Right atrium auricular region (tissue), 2 donors: ENCODE measurements at regions not wholly inside any gene's neighbourhood (a gene's known extent, or its start where the extent isn't known, plus 50 kb on each side); places are given as distances from the start of the nearest gene placed in this dataset.
A peak's percentile ranks its signal among the peaks of the same experiment; 100 is the strongest.

Experiments
- DNase-seq: peaks from one replicate; pipeline ENCODE4 v3.0.0-alpha.2; 2019; ENCODE audit warnings: low spot score
- H3K27ac ChIP-seq, 2 donors: fragments of 200-600 bp; sonication (generic); 1 replicate in 1 of 2; 2 replicates in 1 of 2; pipeline ENCODE4 v1.5.1; 2016 to 2019
- H3K27me3 ChIP-seq, 2 donors: fragments of 200-600 bp; sonication (generic); one replicate each; pipeline versions ENCODE4 v1.5.1 to v1.6.0; 2017 to 2019
- H3K36me3 ChIP-seq: fragments of 200-600 bp; sonication (generic); one replicate; pipeline ENCODE4 v1.5.1; 2016
- H3K4me1 ChIP-seq, 2 donors: fragments of 200-600 bp; sonication (generic); one replicate each; pipeline versions ENCODE4 v1.5.1 to v1.6.0; 2017 to 2019
- H3K4me3 ChIP-seq, 2 donors: fragments of 200-600 bp; sonication (generic); 1 replicate in 1 of 2; 2 replicates in 1 of 2; pipeline ENCODE4 v1.5.1; 2017 to 2019; ENCODE audit warnings: mild to moderate bottlenecking in 1 of 2, moderate library complexity in 1 of 2
- H3K9me3 ChIP-seq, 2 donors: fragments of 200-600 bp; sonication (generic); one replicate each; pipeline ENCODE4 v1.5.1; 2019
- TF ChIP-seq, protein P1 (sequence below), 2 donors: fragments of 200-600 bp; sonication (generic); IDR thresholded peaks; one replicate each; pipeline ENCODE4 v1.5.1; 2019; ENCODE audit warnings: antibody characterized with exemption in 2 of 2

DNA sequence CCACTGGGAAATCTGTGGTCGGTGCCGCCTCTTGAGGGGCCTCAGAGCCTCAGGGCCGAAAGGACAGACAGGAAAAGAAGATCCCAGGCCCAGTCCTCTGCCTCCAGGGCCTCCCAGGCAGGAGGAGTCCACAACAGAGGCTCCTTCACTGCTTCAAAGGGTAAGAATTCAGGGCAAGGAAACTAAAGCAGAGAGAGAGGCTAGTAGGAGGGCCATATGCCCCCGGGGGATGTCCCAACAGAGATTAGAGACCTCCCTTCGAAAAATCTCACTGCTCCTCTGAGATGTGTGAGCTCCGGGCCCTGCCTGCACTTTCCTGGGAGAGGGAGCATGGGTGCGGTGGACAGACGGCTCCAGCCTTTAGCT is 465.9 kb downstream of the NPHP4 start:
- TF ChIP-seq, protein P1, sequence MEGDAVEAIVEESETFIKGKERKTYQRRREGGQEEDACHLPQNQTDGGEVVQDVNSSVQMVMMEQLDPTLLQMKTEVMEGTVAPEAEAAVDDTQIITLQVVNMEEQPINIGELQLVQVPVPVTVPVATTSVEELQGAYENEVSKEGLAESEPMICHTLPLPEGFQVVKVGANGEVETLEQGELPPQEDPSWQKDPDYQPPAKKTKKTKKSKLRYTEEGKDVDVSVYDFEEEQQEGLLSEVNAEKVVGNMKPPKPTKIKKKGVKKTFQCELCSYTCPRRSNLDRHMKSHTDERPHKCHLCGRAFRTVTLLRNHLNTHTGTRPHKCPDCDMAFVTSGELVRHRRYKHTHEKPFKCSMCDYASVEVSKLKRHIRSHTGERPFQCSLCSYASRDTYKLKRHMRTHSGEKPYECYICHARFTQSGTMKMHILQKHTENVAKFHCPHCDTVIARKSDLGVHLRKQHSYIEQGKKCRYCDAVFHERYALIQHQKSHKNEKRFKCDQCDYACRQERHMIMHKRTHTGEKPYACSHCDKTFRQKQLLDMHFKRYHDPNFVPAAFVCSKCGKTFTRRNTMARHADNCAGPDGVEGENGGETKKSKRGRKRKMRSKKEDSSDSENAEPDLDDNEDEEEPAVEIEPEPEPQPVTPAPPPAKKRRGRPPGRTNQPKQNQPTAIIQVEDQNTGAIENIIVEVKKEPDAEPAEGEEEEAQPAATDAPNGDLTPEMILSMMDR (IDR thresholded peaks at IDR 0.05) = no peak
- DNase-seq = peak; percentile 26
- Histone ChIP-seq H3K36me3 (no peaks in the 10 kb centered on the region), H3K4me3 (no peak overlapping the region), H3K9me3 (peaks cover 0 to 14% of the 10 kb centered on the region in 2 donors), H3K4me1 (no peaks in the 10 kb centered on the region), H3K27me3 (no peaks in the 10 kb centered on the region), H3K27ac (no peak overlapping the region)

DNA sequence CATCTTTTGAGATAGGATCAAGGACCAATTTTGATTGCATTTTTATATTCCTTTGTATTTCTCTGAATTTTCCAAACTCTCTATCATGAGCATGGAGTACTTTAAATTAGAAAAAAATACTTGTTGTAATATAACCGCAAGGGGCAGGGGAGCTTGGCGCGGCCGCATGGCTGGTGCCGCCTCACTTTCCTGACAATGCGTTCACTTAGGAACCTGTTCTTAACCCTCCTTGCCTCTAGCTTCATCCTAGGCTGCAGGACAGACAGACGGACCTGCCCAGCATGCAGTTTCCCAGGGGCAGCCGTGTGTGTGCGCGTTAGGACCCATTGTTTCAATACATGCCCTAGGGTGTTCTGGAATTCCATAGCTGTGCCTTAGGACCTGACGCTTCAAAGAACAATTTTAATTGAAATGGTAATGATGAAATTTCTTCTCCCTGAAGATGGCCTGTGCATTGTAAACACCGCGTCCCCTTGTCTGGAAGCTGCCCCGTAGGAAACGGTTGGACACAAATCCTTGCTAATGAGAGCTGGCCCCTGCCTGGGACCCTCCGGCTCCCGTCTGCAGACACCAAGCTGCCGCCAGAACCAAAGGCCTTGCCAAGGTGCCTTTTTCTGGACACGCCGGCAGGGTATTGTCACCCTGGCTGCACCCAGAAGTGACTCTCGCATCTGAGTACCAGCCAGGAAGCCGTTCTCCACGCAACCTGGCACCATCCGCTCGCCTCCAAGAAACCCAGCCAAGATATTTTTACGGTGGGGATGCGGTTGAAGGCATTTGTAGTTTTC is 466.4 kb downstream of the NPHP4 start:
- Histone ChIP-seq H3K27ac (no peak overlapping the region), H3K4me3 (no peak overlapping the region), H3K4me1 (no peaks in the 10 kb centered on the region), H3K27me3 (no peaks in the 10 kb centered on the region), H3K36me3 (no peaks in the 10 kb centered on the region), H3K9me3 (peaks cover 0 to 14% of the 10 kb centered on the region in 2 donors)
- DNase-seq = peak; percentile 44
- TF ChIP-seq, protein P1 (IDR thresholded peaks at IDR 0.05) = no peak

DNA sequence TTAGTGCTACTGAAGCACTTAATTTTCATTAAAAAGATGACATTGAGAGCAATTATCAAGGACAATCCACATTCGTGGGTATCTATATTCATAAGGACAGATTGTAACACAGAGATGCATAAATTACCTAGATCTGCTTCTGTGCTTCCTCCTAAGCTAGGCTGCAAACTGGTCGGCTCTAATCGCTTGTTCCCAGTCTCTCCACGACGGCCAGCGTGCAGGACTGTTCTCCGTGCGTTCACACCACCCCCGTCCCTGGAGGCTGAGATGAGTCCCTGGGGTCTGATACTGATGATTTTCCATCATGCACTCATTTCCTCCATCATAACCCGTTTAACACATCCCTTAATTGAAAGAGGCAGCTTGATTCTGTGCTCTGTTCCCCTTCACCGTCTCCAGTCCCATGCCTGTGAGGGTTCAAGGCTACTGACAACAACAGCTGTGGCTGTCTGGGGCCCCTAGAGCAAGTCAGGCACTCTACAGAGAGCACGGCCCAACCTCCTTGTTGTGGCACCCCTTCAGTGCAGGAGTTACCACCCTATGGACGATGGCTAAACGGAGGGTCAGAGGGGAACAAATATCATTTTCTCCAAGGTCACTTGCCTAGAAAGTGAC is 469.6 kb downstream of the NPHP4 start:
- DNase-seq = peak; percentile 44
- no peak overlapping the region for H3K27ac ChIP-seq
- TF ChIP-seq, protein P1 (IDR thresholded peaks at IDR 0.05) = no peak
- no peaks in the 10 kb centered on the region for H3K4me1 ChIP-seq
- no peak overlapping the region for H3K4me3 ChIP-seq
- no peaks in the 10 kb centered on the region for H3K9me3 ChIP-seq
- no peaks in the 10 kb centered on the region for H3K27me3 ChIP-seq
- no peaks in the 10 kb centered on the region for H3K36me3 ChIP-seq

DNA sequence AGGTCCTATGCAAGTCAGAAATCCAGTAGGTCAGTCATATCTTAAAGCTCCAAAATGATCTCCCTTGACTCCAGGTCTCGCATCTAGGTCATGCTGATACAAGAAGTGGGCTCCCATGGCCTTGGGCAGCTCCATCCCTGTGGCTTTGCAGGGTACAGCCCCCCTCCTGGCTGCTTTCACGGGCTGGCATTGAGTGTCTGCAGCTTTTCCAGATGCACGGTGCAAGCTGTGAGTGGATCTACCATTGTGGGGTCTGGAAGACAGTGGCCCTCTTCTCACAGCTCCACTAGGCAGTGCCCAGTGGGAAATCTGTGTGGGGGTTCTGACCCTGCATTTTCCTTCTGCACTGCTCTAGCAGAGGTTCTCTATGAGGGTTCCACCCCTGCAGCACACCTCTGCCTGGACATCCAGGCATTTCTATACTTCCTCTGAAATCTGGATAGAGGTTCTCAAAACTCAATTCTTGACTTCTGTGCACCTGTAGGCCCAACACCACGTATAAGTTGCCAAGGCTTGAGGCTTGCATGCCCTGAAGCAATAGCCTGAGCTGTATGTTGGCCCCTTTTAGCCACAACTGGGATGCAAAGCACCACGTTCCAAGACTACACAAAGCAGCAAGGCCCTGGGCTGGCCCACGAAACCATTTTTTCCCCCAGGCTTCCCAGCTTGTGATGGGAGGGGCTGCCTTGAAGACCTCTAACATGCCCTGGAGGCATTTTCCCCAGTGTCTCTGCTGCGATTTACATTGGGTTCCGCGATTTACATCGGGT is 472.7 kb downstream of the NPHP4 start:
- no peaks in the 10 kb centered on the region for H3K27me3 ChIP-seq
- H3K36me3 ChIP-seq = no peaks in the 10 kb centered on the region
- no peaks in the 10 kb centered on the region for H3K4me1 ChIP-seq
- TF ChIP-seq, protein P1 (IDR thresholded peaks at IDR 0.05) = no peak
- no peaks in the 10 kb centered on the region for H3K9me3 ChIP-seq
- H3K4me3 ChIP-seq = no peak overlapping the region
- H3K27ac ChIP-seq = no peak overlapping the region
- DNase-seq = no peak

DNA sequence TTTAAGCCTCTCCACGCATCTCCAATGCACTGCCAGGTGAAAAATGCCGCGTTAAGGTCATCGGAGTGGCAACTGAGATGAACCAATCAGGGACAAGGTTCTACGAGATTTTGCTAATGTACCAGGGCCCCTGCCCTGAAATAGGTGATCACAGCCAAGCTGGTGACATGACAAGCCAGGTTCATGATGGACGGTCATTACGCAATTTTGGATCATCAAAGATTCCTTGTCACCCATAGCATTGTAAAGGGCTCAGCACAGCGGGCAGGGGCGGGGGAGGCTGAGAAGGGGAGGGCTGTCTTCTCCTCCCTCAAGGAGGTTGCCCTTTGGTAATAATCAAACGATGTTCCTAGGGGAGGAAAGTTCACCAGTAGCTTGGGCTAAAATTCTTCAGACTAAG is 475.5 kb downstream of the NPHP4 start:
- H3K36me3 ChIP-seq = no peaks in the 10 kb centered on the region
- H3K4me3 ChIP-seq = no peak overlapping the region
- TF ChIP-seq, protein P1 (IDR thresholded peaks at IDR 0.05) = no peak
- no peak for DNase-seq
- H3K27ac ChIP-seq = no peak overlapping the region
- no peaks in the 10 kb centered on the region for H3K27me3 ChIP-seq
- no peaks in the 10 kb centered on the region for H3K9me3 ChIP-seq
- no peaks in the 10 kb centered on the region for H3K4me1 ChIP-seq
